ENCODE measurements at regions not wholly inside any gene's neighbourhood (a gene's known extent, or its start where the extent isn't known, plus 50 kb on each side); places are given as distances from the start of the nearest gene placed in this dataset.
"Not testable (repeated sequence)": the region's sequence is repeated elsewhere in the genome, so short reads cannot be mapped to it uniquely, and the experiment has no call there.

DNA sequence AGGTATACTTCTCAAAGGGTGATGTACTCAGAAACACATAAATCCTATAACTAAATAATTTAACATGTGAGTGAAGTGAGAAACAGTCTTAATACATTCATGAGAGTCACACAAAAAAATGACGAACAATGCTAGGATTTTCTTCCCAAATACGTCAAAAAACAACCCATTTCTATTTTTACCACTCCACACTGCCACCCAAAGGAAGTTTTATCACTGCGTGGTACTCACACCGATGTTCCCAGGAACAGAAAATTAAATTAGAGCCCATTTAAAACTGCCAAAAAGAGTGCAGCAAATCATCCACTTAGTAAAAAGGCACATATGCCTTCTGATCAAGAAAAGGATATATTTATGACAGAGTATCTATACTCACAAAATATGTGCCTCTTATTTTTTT is 710.9 kb upstream of the FAT3 start:
- Histone ChIP-seq H3K27me3 (replicated peaks in 2 of 5; ENCODE audit: control insufficient read depth in 4 of 5, insufficient read depth in 5 of 5, low read length in 4 of 5) (no peaks in the 10 kb centered on the region), H3K4me3 (ENCODE audit: control insufficient read depth in 1 of 7, extremely low read depth in 1 of 7, insufficient read depth in 4 of 7, low read depth in 2 of 7, low read length in 6 of 7) (no peak overlapping the region), H3K9me3 (ENCODE audit: control extremely low read depth in 1 of 5, control insufficient read depth in 4 of 5, insufficient read depth in 2 of 5, low read depth in 1 of 5, low read length in 4 of 5) (no peaks in the 10 kb centered on the region), H3K27ac (ENCODE audit: insufficient read depth in 1 of 2, low read depth in 1 of 2, low read length in 2 of 2, poor library complexity in 1 of 2, severe bottlenecking in 2 of 2) (no peak overlapping the region), H3K4me1 (ENCODE audit: control extremely low read depth in 1 of 4, control insufficient read depth in 4 of 4, insufficient read depth in 4 of 4, low read length in 3 of 4) (no peaks in the 10 kb centered on the region), H3K36me3 (ENCODE audit: control insufficient read depth in 4 of 4, insufficient read depth in 4 of 4, low read length in 3 of 4) (no peaks in the 10 kb centered on the region)
- ChIA-PET CTCF (no interaction called here), POLR2A (no interaction called here)
- no peak for DNase-seq
- WGBS (ENCODE audit: insufficient coverage) = 23% methylated on average over 3 of the region's 4 CpGs

DNA sequence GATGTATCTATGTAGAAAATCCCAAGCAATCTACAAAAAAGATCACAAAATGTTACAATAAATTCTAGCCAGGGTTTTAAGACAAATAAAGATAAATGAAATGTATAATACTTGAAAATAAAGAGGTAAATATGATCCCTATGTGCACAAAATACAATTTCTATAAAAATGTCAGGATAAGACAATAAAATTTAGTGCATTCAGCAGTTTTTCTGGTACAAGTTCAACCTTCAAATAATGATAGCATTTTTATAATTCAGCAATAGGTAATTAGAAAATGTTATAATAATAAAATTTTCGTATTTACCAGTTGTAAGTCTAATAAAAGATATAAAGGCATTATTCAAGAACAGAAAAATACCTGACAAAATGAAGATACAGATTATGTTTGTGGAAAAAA is 726.8 kb upstream of the FAT3 start:
- ChIA-PET CTCF (no interaction called here), POLR2A (no interaction called here)
- Histone ChIP-seq H3K9me3 (ENCODE audit: control extremely low read depth in 1 of 5, control insufficient read depth in 4 of 5, insufficient read depth in 2 of 5, low read depth in 1 of 5, low read length in 4 of 5) (no peaks in the 10 kb centered on the region), H3K27ac (ENCODE audit: insufficient read depth in 1 of 2, low read depth in 1 of 2, low read length in 2 of 2, poor library complexity in 1 of 2, severe bottlenecking in 2 of 2) (no peak overlapping the region), H3K4me1 (ENCODE audit: control extremely low read depth in 1 of 4, control insufficient read depth in 4 of 4, insufficient read depth in 4 of 4, low read length in 3 of 4) (no peaks in the 10 kb centered on the region), H3K4me3 (ENCODE audit: control insufficient read depth in 1 of 7, extremely low read depth in 1 of 7, insufficient read depth in 4 of 7, low read depth in 2 of 7, low read length in 6 of 7) (no peak overlapping the region), H3K36me3 (ENCODE audit: control insufficient read depth in 4 of 4, insufficient read depth in 4 of 4, low read length in 3 of 4) (no peaks in the 10 kb centered on the region), H3K27me3 (replicated peaks in 2 of 5; ENCODE audit: control insufficient read depth in 4 of 5, insufficient read depth in 5 of 5, low read length in 4 of 5) (no peaks in the 10 kb centered on the region)
- DNase-seq = no peak
- no CpG with 5 or more reads among the region's 1 CpG for WGBS (ENCODE audit: insufficient coverage)

DNA sequence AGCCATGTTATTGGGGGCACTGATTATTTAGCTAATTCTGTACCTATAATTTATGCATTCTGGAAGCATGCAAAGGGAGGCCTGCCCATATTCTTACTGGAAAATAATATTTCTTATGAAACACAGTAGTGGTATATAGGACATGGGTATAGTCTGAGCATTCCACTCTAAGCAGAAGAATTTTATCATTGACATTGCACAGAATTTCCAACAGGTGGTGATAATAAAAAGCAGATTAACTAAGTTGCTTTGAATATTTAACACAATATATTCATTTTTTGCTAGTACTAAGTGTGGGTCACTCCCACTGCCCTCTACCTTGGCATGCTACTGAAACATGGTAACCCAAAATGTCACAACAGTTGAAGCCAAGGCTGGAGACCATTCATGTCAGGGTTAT is 728.8 kb upstream of the FAT3 start:
- ChIA-PET POLR2A (no interaction called here), CTCF (no interaction called here)
- Histone ChIP-seq H3K4me1 (ENCODE audit: control extremely low read depth in 1 of 4, control insufficient read depth in 4 of 4, insufficient read depth in 4 of 4, low read length in 3 of 4) (no peaks in the 10 kb centered on the region), H3K4me3 (ENCODE audit: control insufficient read depth in 1 of 7, extremely low read depth in 1 of 7, insufficient read depth in 4 of 7, low read depth in 2 of 7, low read length in 6 of 7) (no peak overlapping the region), H3K27ac (ENCODE audit: insufficient read depth in 1 of 2, low read depth in 1 of 2, low read length in 2 of 2, poor library complexity in 1 of 2, severe bottlenecking in 2 of 2) (no peak overlapping the region), H3K27me3 (replicated peaks in 2 of 5; ENCODE audit: control insufficient read depth in 4 of 5, insufficient read depth in 5 of 5, low read length in 4 of 5) (no peaks in the 10 kb centered on the region), H3K9me3 (ENCODE audit: control extremely low read depth in 1 of 5, control insufficient read depth in 4 of 5, insufficient read depth in 2 of 5, low read depth in 1 of 5, low read length in 4 of 5) (no peaks in the 10 kb centered on the region), H3K36me3 (ENCODE audit: control insufficient read depth in 4 of 4, insufficient read depth in 4 of 4, low read length in 3 of 4) (no peaks in the 10 kb centered on the region)
- no peak for DNase-seq

DNA sequence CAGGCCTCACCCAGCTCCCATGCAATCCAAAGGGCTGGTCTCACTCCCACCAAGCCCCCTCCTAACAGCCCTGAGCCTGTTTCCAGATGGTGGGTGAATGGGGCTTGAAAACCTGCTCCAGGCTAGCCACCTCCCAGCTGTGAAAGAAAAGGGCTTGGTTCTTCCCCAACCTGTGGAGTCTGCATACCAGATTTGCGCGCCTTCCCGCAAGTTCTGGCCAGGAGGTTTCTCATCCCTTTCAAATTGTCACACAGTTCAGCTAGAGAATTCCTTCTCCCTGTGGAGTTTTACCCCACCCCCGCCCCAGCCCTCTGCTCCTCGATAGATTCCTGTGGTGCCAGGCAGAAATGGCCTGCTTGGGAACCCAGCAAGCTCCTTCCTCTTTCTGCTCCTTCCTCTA is 734.6 kb upstream of the FAT3 start:
- WGBS (ENCODE audit: insufficient coverage) = 80% methylated on average over 3 of the region's 5 CpGs
- no peaks in the 10 kb centered on the region for H3K36me3 ChIP-seq (ENCODE audit: control insufficient read depth in 4 of 4, insufficient read depth in 4 of 4, low read length in 3 of 4)
- ChIA-PET POLR2A (no interaction called here), CTCF (no interaction called here)
- H3K27me3 ChIP-seq (replicated peaks in 2 of 5; ENCODE audit: control insufficient read depth in 4 of 5, insufficient read depth in 5 of 5, low read length in 4 of 5) = no peaks in the 10 kb centered on the region
- DNase-seq = no peak
- no peak overlapping the region for H3K4me3 ChIP-seq (ENCODE audit: control insufficient read depth in 1 of 7, extremely low read depth in 1 of 7, insufficient read depth in 4 of 7, low read depth in 2 of 7, low read length in 6 of 7)
- H3K4me1 ChIP-seq (ENCODE audit: control extremely low read depth in 1 of 4, control insufficient read depth in 4 of 4, insufficient read depth in 4 of 4, low read length in 3 of 4) = no peaks in the 10 kb centered on the region
- no peaks in the 10 kb centered on the region for H3K9me3 ChIP-seq (ENCODE audit: control extremely low read depth in 1 of 5, control insufficient read depth in 4 of 5, insufficient read depth in 2 of 5, low read depth in 1 of 5, low read length in 4 of 5)
- no peak overlapping the region for H3K27ac ChIP-seq (ENCODE audit: insufficient read depth in 1 of 2, low read depth in 1 of 2, low read length in 2 of 2, poor library complexity in 1 of 2, severe bottlenecking in 2 of 2)

DNA sequence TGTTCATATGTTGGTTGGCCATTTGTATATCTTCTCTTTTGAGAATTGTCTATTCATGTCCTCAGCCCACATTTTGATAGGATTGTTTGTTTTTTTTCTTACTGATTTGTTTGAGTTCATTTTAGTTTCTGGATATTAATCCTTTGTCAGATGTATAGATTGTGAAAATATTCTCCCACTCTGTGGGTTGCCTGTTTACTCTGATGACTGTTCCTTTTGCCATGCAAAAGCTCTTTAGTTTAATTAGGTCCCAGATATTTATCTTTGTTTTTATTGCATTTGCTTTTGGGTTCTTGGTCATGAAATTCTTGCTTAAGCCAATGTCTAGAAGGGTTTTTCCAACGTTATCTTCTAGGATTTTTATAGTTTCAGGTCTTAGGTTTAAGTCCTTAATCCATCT is 740.7 kb upstream of the FAT3 start:
- H3K9me3 ChIP-seq (ENCODE audit: control extremely low read depth in 1 of 5, control insufficient read depth in 4 of 5, insufficient read depth in 2 of 5, low read depth in 1 of 5, low read length in 4 of 5); H3K4me1 ChIP-seq (ENCODE audit: control extremely low read depth in 1 of 4, control insufficient read depth in 4 of 4, insufficient read depth in 4 of 4, low read length in 3 of 4); H3K27ac ChIP-seq (ENCODE audit: insufficient read depth in 1 of 2, low read depth in 1 of 2, low read length in 2 of 2, poor library complexity in 1 of 2, severe bottlenecking in 2 of 2); POLR2A ChIA-PET; CTCF ChIA-PET; H3K36me3 ChIP-seq (ENCODE audit: control insufficient read depth in 4 of 4, insufficient read depth in 4 of 4, low read length in 3 of 4); H3K27me3 ChIP-seq (replicated peaks in 2 of 5; ENCODE audit: control insufficient read depth in 4 of 5, insufficient read depth in 5 of 5, low read length in 4 of 5); DNase-seq; H3K4me3 ChIP-seq (ENCODE audit: control insufficient read depth in 1 of 7, extremely low read depth in 1 of 7, insufficient read depth in 4 of 7, low read depth in 2 of 7, low read length in 6 of 7): not testable (repeated sequence)
- no CpG with 5 or more reads among the region's 1 CpG for WGBS (ENCODE audit: insufficient coverage)

DNA sequence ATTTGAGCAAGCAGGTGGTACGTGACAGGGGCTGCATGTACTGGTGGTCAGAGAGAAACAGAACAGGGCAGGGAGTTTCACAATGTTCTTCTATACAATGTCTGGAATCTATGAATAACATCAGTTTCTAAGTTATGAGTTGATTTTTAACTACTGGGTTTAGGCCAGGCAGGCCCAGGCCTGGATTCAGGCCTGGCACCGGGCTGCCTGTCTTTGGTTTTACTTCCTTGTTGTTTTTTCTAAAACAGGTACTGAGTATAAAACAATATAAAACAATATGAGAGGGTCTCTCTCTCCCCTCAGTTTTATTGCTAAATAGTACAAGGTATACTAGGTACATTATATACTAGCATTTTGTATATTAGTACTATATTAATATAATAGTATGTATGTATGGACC is 742.7 kb upstream of the FAT3 start:
- POLR2A ChIA-PET, CTCF ChIA-PET: not testable (repeated sequence)
- no CpG with 5 or more reads among the region's 2 CpGs for WGBS (ENCODE audit: insufficient coverage)

DNA sequence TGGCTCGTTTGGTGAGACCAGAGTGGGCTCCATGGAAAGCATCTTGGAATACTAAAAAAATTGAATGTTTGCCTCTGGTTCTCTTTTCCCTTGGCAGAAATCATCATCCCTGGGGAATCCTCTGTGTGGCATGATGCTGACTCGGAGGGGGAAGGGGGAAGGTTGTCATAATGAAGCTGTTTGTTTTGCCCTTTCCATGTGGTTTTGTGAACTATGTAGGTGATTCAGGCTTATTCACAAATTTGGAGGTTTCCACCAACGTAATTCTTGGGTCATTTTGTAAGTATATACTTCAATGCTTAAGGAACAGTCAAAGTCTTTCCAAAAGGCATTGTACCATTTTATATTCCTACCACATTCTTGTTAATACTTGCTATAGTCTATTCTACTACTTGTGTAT is 754.0 kb upstream of the FAT3 start:
- H3K36me3 ChIP-seq (ENCODE audit: control insufficient read depth in 4 of 4, insufficient read depth in 4 of 4, low read length in 3 of 4) = no peaks in the 10 kb centered on the region
- 80% methylated on average over 1 of the region's 3 CpGs for WGBS (ENCODE audit: insufficient coverage)
- no peak overlapping the region for H3K4me3 ChIP-seq (ENCODE audit: control insufficient read depth in 1 of 7, extremely low read depth in 1 of 7, insufficient read depth in 4 of 7, low read depth in 2 of 7, low read length in 6 of 7)
- no peak overlapping the region for H3K27ac ChIP-seq (ENCODE audit: insufficient read depth in 1 of 2, low read depth in 1 of 2, low read length in 2 of 2, poor library complexity in 1 of 2, severe bottlenecking in 2 of 2)
- H3K4me1 ChIP-seq (ENCODE audit: control extremely low read depth in 1 of 4, control insufficient read depth in 4 of 4, insufficient read depth in 4 of 4, low read length in 3 of 4) = peaks cover 0 to 3% (median 0%) of the 10 kb centered on the region in 4 experiments
- H3K27me3 ChIP-seq (replicated peaks in 2 of 5; ENCODE audit: control insufficient read depth in 4 of 5, insufficient read depth in 5 of 5, low read length in 4 of 5) = no peaks in the 10 kb centered on the region
- no peak for DNase-seq
- peaks cover 0 to 3% (median 0%) of the 10 kb centered on the region in 5 experiments for H3K9me3 ChIP-seq (ENCODE audit: control extremely low read depth in 1 of 5, control insufficient read depth in 4 of 5, insufficient read depth in 2 of 5, low read depth in 1 of 5, low read length in 4 of 5)
- ChIA-PET CTCF (no interaction called here), POLR2A (no interaction called here)

More for the DNA sequence above, 742.7 kb upstream of the FAT3 start:
- H3K4me3 ChIP-seq (ENCODE audit: control insufficient read depth in 1 of 7, extremely low read depth in 1 of 7, insufficient read depth in 4 of 7, low read depth in 2 of 7, low read length in 6 of 7); H3K4me1 ChIP-seq (ENCODE audit: control extremely low read depth in 1 of 4, control insufficient read depth in 4 of 4, insufficient read depth in 4 of 4, low read length in 3 of 4); H3K27ac ChIP-seq (ENCODE audit: insufficient read depth in 1 of 2, low read depth in 1 of 2, low read length in 2 of 2, poor library complexity in 1 of 2, severe bottlenecking in 2 of 2); H3K9me3 ChIP-seq (ENCODE audit: control extremely low read depth in 1 of 5, control insufficient read depth in 4 of 5, insufficient read depth in 2 of 5, low read depth in 1 of 5, low read length in 4 of 5); DNase-seq; H3K36me3 ChIP-seq (ENCODE audit: control insufficient read depth in 4 of 4, insufficient read depth in 4 of 4, low read length in 3 of 4); H3K27me3 ChIP-seq (replicated peaks in 2 of 5; ENCODE audit: control insufficient read depth in 4 of 5, insufficient read depth in 5 of 5, low read length in 4 of 5): not testable (repeated sequence)

DNA sequence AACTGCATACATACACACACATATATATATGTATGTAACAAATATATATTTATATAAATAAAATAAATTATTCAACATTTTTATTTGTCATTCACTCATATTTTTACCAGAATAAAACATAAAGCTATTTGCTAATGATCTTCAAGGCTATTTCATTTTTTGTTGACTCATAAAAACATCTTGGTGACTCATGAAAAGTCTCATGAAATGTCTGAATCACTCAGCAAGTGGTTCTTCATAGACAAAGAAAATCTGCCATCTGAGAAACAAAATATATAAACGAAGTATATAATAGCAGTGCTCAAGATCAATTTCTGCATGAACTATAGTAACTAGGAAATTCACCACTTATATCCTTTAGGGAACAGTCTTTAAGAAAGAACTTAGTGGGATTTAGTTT is 764.8 kb upstream of the FAT3 start:
- Histone ChIP-seq H3K4me1 (ENCODE audit: control extremely low read depth in 1 of 4, control insufficient read depth in 4 of 4, insufficient read depth in 4 of 4, low read length in 3 of 4) (no peaks in the 10 kb centered on the region), H3K27ac (ENCODE audit: insufficient read depth in 1 of 2, low read depth in 1 of 2, low read length in 2 of 2, poor library complexity in 1 of 2, severe bottlenecking in 2 of 2) (no peak overlapping the region), H3K36me3 (ENCODE audit: control insufficient read depth in 4 of 4, insufficient read depth in 4 of 4, low read length in 3 of 4) (no peaks in the 10 kb centered on the region), H3K9me3 (ENCODE audit: control extremely low read depth in 1 of 5, control insufficient read depth in 4 of 5, insufficient read depth in 2 of 5, low read depth in 1 of 5, low read length in 4 of 5) (no peaks in the 10 kb centered on the region), H3K27me3 (replicated peaks in 2 of 5; ENCODE audit: control insufficient read depth in 4 of 5, insufficient read depth in 5 of 5, low read length in 4 of 5) (no peaks in the 10 kb centered on the region), H3K4me3 (ENCODE audit: control insufficient read depth in 1 of 7, extremely low read depth in 1 of 7, insufficient read depth in 4 of 7, low read depth in 2 of 7, low read length in 6 of 7) (no peak overlapping the region)
- CTCF ChIA-PET = no interaction called here
- POLR2A ChIA-PET = no interaction called here
- no peak for DNase-seq
- no CpG with 5 or more reads among the region's 1 CpG for WGBS (ENCODE audit: insufficient coverage)
